GM23338 (cell line): ENCODE measurements at regions not wholly inside any gene's neighbourhood (a gene's known extent, or its start where the extent isn't known, plus 50 kb on each side); places are given as distances from the start of the nearest gene placed in this dataset.

Experiments used
- ATAC-seq: fragments of 200-7000 bp; cut with Tn5 transposase; 3 replicates; pipeline ENCODE4 v1.9.1; 2020
- DNase-seq: peaks from one replicate; pipeline ENCODE4 v3.0.0-alpha.2; 2015; ENCODE audit warnings: low spot score
- H2AFZ ChIP-seq: fragments of 200-600 bp; sonication (generic); 2 replicates; pipeline ENCODE4 v1.8.0; 2016; ENCODE audit warnings: antibody characterized with exemption, mild to moderate bottlenecking, moderate library complexity
- H3F3A ChIP-seq: fragments of 200-600 bp; sonication (generic); replicated peaks from 2 replicates; pipeline ENCODE4 v1.8.0; 2017; ENCODE audit warnings: antibody characterized with exemption, mixed run types, low read depth
- H3K27ac ChIP-seq: fragments of 200-600 bp; sonication (generic); 2 replicates; pipeline ENCODE4 v1.6.1; 2016; ENCODE audit warnings: low read depth
- H3K27me3 ChIP-seq: fragments of 200-600 bp; sonication (generic); 2 replicates; pipeline ENCODE4 v1.8.0; 2016; ENCODE audit warnings: mild to moderate bottlenecking, mixed run types, moderate library complexity; ENCODE audit not compliant: insufficient read depth
- H3K36me3 ChIP-seq: fragments of 200-600 bp; sonication (generic); 2 replicates; pipeline ENCODE4 v1.8.0; 2016; ENCODE audit warnings: mild to moderate bottlenecking; ENCODE audit not compliant: insufficient read depth
- H3K4me1 ChIP-seq: fragments of 200-600 bp; sonication (generic); 2 replicates; pipeline ENCODE4 v1.8.0; 2016; ENCODE audit warnings: mild to moderate bottlenecking, moderate library complexity; ENCODE audit not compliant: insufficient read depth
- H3K4me2 ChIP-seq: fragments of 200-600 bp; sonication (generic); 2 replicates; pipeline ENCODE4 v1.7.1; 2017; ENCODE audit warnings: mixed run types
- H3K4me3 ChIP-seq: fragments of 200-600 bp; sonication (generic); 2 replicates; pipeline ENCODE4 v1.6.1; 2016; ENCODE audit warnings: mixed run types
- H3K79me2 ChIP-seq: fragments of 200-600 bp; sonication (generic); replicated peaks from 2 replicates; pipeline ENCODE4 v1.8.0; 2017; ENCODE audit warnings: mild to moderate bottlenecking; ENCODE audit not compliant: insufficient read depth
- H3K9me2 ChIP-seq: fragments of 200-600 bp; sonication (generic); 2 replicates; pipeline ENCODE4 v1.8.0; 2017; ENCODE audit not compliant: insufficient read depth
- H4K20me1 ChIP-seq: fragments of 200-600 bp; sonication (generic); replicated peaks from 2 replicates; pipeline ENCODE4 v1.8.0; 2017; ENCODE audit warnings: mild to moderate bottlenecking; ENCODE audit not compliant: insufficient read depth
- H3K27ac Mint-ChIP-seq: 2 replicates; pipeline ENCODE4 v1.8.0; 2020; ENCODE audit warnings: inconsistent platforms, mild to moderate bottlenecking, moderate library complexity, mixed read lengths
- H3K27me3 Mint-ChIP-seq: 3 replicates; pipeline ENCODE4 v1.8.0; 2022; ENCODE audit warnings: low read depth, mild to moderate bottlenecking, moderate library complexity, mixed read lengths, inconsistent platforms; ENCODE audit not compliant: insufficient read depth, poor library complexity
- H3K36me3 Mint-ChIP-seq: 3 replicates; pipeline ENCODE4 v1.8.0; 2021; ENCODE audit warnings: low read depth, mild to moderate bottlenecking, inconsistent platforms, moderate library complexity, mixed read lengths
- H3K4me1 Mint-ChIP-seq: 3 replicates; pipeline ENCODE4 v1.8.0; 2020; ENCODE audit warnings: mild to moderate bottlenecking, inconsistent platforms, mixed read lengths
- H3K4me3 Mint-ChIP-seq: 3 replicates; pipeline ENCODE4 v1.8.0; 2021; ENCODE audit warnings: moderate library complexity, mild to moderate bottlenecking, inconsistent platforms, mixed read lengths
- H3K9me3 Mint-ChIP-seq: 3 replicates; pipeline ENCODE4 v1.8.0; 2020; ENCODE audit warnings: moderate library complexity, mild to moderate bottlenecking, inconsistent platforms, mixed read lengths
- CREB1 ChIP-seq: fragments of 250-450 bp; sonication (Bioruptor Pico); IDR thresholded peaks from 2 replicates; pipeline ENCODE4 v1.5.0; 2020; ENCODE audit warnings: low read depth, mild to moderate bottlenecking, moderate library complexity
- EZH2 ChIP-seq: fragments of 200-600 bp; sonication (generic); IDR thresholded peaks from one replicate; pipeline ENCODE4 v1.8.0; 2017; ENCODE audit warnings: antibody characterized with exemption, mild to moderate bottlenecking, low read depth; ENCODE audit not compliant: unreplicated experiment
- JUNB ChIP-seq: IDR thresholded peaks from one replicate; pipeline ENCODE4 v1.6.1; 2016; ENCODE audit warnings: antibody characterized with exemption; ENCODE audit not compliant: unreplicated experiment
- POLR2AphosphoS5 ChIP-seq: IDR thresholded peaks from 2 replicates; pipeline ENCODE4 v1.6.1; 2016; ENCODE audit warnings: antibody characterized with exemption, low read depth
- ZNF462 ChIP-seq: fragments of 250-450 bp; sonication (Bioruptor Pico); IDR thresholded peaks from 2 replicates; pipeline ENCODE4 v1.5.0; 2020; ENCODE audit warnings: mild to moderate bottlenecking, moderate library complexity
- TF ChIP-seq, protein P1 (sequence below), 2 experiments: fragments of 200-600 bp in 1 of 2; sonication (generic) in 1 of 2; conservative IDR thresholded peaks; 2 replicates each; pipeline versions ENCODE4 v1.5.1 to v1.6.1; 2016 to 2017; ENCODE audit warnings: antibody characterized with exemption in 2 of 2, low read depth in 2 of 2, mild to moderate bottlenecking in 2 of 2, moderate library complexity in 1 of 2
- TF ChIP-seq, protein P2 (sequence below): IDR thresholded peaks from 2 replicates; pipeline ENCODE4 v1.6.1; 2016; ENCODE audit warnings: antibody characterized with exemption
- TF ChIP-seq, protein P3 (sequence below): IDR thresholded peaks from one replicate; pipeline ENCODE4 v1.6.1; 2018; ENCODE audit warnings: antibody characterized with exemption; ENCODE audit not compliant: unreplicated experiment

DNA sequence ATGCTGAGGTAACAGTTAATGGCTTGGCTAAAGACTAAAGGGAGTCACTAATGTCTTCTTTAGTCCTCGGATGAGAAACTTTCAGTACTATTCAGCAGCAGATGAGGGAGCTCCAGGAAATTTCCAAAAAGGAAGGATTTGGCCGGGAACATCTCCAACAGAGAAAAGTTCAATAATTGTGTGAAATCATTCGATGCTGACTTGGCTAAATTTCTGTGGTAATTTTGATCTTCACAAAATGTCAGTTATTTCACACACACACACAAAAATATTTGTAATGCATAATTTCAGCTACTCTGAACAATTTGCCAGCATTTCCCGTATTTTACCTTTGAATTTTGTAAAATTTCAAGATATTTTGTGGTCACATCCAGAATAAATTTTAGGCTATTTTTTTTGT is 462.8 kb upstream of the MDFIC2 start (continued):
- TF ChIP-seq EZH2, result no peak

- Mint-ChIP-seq H3K4me3 (no peak overlapping the region), H3K27me3 (no peaks in the 10 kb centered on the region), H3K27ac (no peak overlapping the region), H3K36me3 (no peaks in the 10 kb centered on the region), H3K9me3 (no peaks in the 10 kb centered on the region), H3K4me1 (peaks cover 14% of the 10 kb centered on the region)
- Histone ChIP-seq H4K20me1 (no peaks in the 10 kb centered on the region), H3K4me3 (no peak overlapping the region), H2AFZ (peak overlapping the region; percentile 15; the same call in 1 of the 2 replicates), H3K4me1 (peaks cover 13% of the 10 kb centered on the region), H3K27ac (no peak overlapping the region), H3K9me2 (no peaks in the 10 kb centered on the region), H3K27me3 (no peaks in the 10 kb centered on the region), H3K4me2 (no peak overlapping the region), H3K79me2 (no peaks in the 10 kb centered on the region), H3F3A (no peaks in the 10 kb centered on the region), H3K36me3 (no peaks in the 10 kb centered on the region; the same call in 1 of the 2 replicates)
- TF ChIP-seq CREB1 (CRISPR knock-in tag) (no peak), ZNF462 (no peak), POLR2AphosphoS5 (no peak), JUNB (no peak)
- TF ChIP-seq, protein P1, sequence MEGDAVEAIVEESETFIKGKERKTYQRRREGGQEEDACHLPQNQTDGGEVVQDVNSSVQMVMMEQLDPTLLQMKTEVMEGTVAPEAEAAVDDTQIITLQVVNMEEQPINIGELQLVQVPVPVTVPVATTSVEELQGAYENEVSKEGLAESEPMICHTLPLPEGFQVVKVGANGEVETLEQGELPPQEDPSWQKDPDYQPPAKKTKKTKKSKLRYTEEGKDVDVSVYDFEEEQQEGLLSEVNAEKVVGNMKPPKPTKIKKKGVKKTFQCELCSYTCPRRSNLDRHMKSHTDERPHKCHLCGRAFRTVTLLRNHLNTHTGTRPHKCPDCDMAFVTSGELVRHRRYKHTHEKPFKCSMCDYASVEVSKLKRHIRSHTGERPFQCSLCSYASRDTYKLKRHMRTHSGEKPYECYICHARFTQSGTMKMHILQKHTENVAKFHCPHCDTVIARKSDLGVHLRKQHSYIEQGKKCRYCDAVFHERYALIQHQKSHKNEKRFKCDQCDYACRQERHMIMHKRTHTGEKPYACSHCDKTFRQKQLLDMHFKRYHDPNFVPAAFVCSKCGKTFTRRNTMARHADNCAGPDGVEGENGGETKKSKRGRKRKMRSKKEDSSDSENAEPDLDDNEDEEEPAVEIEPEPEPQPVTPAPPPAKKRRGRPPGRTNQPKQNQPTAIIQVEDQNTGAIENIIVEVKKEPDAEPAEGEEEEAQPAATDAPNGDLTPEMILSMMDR (conservative IDR thresholded peaks at IDR 0.05; ENCODE audit: low read depth in 2 of 2), result no peak
- TF ChIP-seq, protein P2, sequence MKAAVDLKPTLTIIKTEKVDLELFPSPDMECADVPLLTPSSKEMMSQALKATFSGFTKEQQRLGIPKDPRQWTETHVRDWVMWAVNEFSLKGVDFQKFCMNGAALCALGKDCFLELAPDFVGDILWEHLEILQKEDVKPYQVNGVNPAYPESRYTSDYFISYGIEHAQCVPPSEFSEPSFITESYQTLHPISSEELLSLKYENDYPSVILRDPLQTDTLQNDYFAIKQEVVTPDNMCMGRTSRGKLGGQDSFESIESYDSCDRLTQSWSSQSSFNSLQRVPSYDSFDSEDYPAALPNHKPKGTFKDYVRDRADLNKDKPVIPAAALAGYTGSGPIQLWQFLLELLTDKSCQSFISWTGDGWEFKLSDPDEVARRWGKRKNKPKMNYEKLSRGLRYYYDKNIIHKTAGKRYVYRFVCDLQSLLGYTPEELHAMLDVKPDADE, result no peak
- TF ChIP-seq, protein P3, sequence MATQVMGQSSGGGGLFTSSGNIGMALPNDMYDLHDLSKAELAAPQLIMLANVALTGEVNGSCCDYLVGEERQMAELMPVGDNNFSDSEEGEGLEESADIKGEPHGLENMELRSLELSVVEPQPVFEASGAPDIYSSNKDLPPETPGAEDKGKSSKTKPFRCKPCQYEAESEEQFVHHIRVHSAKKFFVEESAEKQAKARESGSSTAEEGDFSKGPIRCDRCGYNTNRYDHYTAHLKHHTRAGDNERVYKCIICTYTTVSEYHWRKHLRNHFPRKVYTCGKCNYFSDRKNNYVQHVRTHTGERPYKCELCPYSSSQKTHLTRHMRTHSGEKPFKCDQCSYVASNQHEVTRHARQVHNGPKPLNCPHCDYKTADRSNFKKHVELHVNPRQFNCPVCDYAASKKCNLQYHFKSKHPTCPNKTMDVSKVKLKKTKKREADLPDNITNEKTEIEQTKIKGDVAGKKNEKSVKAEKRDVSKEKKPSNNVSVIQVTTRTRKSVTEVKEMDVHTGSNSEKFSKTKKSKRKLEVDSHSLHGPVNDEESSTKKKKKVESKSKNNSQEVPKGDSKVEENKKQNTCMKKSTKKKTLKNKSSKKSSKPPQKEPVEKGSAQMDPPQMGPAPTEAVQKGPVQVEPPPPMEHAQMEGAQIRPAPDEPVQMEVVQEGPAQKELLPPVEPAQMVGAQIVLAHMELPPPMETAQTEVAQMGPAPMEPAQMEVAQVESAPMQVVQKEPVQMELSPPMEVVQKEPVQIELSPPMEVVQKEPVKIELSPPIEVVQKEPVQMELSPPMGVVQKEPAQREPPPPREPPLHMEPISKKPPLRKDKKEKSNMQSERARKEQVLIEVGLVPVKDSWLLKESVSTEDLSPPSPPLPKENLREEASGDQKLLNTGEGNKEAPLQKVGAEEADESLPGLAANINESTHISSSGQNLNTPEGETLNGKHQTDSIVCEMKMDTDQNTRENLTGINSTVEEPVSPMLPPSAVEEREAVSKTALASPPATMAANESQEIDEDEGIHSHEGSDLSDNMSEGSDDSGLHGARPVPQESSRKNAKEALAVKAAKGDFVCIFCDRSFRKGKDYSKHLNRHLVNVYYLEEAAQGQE, result no peak
- ATAC-seq, result no peak
- DNase-seq, result no peak
These were observed 462.2 kb upstream of the MDFIC2 start for GRCh38 chr3:70774641-70775040.
